Amygdala (tissue), 56 donors: ENCODE measurements at regions not wholly inside any gene's neighbourhood (a gene's known extent, or its start where the extent isn't known, plus 50 kb on each side); places are given as distances from the start of the nearest gene placed in this dataset.

Experiments used
- DNase-seq, 56 donors: peaks; one replicate each; lab custom pipeline; 2025; lab: John Stamatoyannopoulos, UW

DNA sequence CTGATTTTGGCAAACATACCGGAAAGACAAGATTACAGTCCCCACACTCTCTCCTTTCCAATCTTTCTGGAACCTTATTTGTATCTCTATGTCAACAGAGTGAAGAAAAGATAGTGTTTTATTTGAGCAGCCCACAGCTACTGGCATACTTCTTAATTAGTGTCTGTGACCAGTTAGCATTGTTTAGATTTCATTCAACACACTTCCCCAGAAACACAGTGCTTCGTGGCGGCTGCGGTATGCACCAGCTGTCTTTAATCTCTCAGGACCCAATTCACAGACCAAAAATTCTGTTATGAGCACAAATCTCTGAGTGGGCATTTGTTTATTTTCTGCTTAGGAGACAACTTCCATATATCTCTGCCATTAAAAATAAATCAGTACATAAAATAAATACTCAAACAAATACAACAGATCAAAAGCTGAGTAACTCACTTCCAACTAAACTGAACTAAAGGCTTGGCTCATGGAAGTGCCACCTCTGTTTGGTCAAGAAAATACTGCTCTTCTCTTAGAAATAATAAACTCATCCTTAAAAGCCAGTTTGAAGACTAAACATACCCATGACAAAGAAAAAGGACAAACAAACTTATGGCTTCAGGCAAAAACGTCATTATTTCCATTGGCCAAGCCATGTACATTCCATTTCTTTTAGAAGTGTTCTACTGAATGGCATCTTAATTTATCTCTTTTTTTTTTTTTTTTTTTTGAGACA, 392.4 kb downstream of the TXNL1 start:
- DNase-seq = peak in 2 of 56 donors; percentile 7 to 33

DNA sequence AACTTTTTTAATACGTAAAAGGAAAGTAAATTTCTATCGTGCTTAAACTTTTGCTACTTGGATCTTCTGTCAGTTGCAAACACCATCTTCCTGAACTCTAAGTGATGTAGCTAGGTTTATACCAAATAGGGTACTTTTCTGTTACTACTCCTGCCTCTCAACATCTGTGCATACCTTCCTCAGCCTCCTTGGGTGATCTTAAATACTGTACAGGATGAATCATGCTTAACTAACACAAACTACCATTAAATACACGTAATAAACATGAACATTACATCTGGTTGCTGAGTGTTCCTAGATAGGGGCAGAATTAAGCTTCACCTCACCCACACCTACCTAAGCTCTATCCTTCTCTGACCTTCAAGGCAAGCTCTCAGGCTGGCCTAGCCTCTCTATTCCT, 398.0 kb downstream of the TXNL1 start:
- no peak for DNase-seq

DNA sequence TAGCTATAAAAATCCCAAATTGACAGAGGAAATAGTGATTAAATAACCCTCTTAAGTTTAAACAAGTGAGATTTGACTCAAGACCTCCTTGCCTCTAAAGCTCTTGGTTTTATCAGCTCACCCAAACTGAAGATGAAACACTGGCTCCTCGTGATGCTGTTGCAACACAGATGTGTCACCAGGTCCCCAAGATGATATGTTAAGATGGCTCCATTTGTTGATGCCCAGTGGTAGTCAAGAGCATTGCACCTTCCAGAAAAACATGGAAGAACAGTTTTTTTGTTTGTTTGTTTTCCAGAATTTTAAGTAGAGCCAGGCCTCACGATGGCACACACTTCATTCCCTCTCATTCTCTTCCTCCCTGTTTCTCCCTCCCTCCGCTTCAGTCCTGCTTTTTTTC, 399.8 kb downstream of the TXNL1 start:
- DNase-seq = no peak

DNA sequence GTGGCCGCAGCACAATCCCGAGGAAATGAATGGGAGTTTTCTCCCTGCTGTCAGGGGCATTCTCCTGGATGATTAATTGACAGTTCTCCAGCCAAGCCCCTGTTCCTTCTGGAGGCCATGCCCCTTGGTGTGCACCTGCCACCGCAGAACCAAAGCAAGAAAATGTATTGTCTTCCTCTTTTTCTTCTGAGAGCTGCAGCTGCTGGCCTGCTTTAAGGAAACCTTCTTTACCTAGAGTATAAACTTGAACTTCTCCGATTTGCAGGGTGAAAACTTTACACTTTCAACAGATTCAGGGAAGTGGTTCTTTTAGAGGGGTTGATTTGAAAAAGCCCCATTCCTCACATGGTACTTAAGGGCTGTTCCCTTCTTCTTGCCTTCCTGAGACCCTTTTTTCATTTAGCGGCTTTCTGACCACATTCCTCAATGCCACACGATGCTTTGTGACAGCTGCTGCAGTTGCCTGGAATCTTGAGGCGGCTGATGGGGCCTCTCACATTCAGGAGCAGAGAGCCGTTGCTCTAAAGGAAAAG, 402.8 kb downstream of the TXNL1 start:
- no peak for DNase-seq

DNA sequence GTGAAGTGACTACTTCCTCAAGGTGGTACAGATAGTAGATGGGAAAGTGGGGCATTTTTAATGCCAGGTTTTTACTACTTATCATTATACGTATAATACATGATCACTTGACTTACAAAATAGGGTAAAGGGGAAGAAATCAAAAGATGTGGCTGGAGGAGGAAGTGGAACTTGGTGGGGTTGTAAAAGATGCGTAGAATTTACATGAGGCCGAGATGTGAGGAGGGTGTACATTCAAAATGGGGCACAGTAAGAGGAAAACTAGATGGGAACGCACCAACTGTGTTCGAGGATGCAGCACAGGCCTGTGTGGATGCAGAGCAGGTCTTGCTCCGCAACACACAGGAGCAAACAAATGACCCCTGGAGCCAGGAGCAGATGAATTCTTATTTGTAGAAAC, 403.3 kb downstream of the TXNL1 start:
- DNase-seq = no peak

DNA sequence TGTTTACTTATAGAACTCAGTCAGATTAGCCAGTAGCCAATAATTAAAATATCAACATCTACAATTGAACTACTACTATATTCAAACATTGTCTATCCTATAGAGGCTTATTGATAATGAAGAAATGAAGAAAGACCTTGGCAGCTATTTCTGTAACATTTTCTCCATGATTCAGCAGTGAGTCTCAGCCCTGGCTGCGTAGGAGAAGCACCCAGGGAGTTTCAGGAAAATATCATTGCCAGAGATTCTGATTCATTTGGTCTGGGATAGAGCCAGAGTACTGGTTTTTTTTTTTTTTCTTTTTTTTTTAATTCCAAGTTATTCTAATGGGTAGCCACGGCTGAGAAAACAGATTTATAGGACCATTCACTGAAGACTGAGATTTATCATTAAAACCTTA, 404.8 kb downstream of the TXNL1 start:
- DNase-seq = peak in 3 of 56 donors; percentile 1 to 10 (median 1)

DNA sequence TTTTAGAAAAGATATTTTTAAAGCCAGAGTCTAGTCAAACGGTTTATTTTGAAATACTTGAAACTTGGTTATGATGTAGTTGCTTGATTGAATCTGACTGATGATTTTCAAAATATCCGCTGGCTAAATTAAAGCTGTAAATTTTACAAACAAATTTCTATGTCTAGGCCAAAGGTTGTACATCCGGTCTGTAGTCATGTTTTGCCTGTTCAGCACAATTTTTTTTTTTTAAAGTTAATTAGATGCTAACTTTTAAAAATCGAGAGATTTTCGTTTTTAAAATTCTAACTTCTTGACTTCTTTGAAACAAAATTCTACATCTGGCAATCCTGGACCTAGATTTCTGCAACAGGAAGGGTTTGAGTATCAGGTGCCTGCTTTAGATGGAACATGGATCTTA, 412.4 kb downstream of the TXNL1 start:
- DNase-seq = no peak

DNA sequence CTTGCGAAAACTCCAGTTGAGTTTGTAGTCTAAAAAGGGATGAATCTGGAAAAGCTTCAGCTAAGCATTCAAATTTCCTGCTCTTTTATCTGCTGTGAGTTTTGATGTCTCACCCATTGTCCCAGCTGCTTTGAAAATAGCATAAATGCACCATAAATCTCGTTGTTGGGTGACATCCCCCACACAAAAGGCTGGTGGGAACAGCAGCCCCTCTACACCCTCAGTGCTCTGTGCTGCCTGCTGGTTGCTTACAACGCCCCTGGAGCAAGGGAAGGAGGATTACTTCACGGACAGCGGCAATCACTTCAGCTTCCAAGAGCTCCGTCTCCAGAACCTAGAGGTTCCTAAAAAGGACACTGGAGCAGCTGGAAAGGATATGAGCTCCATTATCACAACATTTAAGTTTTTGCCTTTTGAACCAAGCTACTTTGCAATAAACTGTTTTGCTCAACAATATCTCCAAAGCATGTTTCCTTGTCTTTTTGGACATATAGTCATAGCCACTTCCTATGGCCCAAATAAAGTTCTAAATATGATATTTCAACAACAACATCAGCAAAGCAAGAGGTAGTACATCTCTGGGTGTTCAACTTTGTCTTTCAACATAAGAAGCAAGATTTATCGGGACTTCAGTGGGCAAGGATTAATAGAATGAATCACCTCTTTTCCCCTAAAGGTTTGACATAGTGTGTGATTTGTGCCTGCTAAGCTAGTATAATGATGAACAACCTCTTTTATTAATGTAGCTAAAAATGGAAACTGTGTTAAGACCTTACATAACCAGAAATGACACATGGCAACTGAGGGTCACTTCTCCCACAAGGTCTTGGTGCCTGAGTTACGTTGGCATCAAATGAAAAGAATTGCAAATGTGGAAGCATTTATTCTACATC, 413.5 kb downstream of the TXNL1 start:
- DNase-seq = no peak

DNA sequence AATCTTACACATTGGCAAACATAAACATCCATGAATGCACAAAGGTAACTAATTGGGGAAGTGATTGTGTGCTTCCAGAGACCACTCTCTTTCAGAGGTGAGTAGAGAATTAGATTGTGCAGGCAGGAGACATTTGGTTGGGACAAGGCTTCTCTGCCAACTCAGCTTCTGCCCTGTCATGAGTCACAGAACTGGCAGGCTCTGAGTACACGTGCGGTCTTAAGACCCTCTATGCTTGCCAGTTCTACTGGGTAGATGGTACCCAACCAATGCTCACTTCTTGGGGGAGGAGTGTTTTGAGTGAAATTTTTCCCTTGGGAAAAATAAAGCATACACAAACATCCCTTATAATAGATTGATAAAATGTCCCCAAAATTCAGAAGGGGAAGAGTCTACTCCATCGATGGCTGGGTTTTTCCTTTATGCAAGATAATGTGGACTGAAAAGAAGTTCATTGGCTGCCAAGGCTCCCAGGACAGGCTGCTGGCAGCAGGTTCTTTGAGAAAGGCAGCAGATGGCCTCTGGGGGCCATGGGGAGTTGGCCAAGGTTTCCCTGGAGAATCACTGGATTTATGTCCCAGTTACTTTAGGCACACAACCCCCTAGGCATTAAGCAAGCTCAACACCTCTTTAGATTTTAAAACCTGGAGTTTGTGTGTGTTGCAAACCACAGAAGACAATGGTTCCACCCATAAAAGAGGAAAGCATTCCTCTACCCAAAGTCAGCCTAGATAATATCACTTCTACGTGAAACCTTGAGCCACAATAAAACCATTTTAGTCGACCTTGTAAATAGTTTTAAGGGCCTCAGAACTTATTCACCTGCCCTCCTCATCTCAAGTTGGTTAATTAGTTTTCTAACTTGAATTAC, 417.0 kb downstream of the TXNL1 start:
- no peak for DNase-seq

DNA sequence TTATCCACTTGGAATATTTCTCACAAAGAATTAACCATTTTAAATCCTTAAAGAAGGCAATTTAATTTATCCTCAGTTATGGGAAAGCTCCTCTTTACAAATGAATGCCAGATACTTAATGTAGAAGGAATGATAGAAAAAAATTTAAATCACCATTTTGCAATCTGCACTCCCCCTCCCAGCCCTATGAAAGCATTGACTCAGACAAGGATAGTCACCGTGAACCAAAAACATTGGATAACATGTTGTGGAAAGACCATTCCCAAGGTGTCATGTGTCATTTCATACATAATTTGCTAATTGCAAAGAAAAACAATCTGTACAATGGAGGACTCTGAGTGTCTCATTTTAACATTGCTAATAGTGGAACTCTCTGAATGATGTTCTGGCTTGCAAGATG, 421.0 kb downstream of the TXNL1 start:
- no peak for DNase-seq

DNA sequence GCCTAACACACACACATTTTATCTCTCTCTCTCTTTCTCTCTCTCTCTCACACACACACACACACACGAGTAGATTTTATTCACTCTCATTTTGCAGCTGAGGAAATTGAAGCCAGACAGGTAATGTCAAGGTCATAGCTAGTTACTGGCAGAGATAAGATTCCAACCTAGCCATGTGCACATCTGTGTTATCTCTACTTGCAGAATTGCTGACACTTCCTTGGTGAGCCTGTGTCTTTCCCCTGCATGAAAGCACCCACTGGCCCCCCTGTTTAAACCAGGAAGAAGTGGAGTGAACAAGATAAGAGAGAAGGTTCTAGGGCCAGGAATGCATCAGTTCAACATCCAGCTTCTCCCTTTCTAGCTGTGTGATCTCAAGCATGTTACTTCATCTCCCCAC, 423.7 kb downstream of the TXNL1 start:
- no peak for DNase-seq

DNA sequence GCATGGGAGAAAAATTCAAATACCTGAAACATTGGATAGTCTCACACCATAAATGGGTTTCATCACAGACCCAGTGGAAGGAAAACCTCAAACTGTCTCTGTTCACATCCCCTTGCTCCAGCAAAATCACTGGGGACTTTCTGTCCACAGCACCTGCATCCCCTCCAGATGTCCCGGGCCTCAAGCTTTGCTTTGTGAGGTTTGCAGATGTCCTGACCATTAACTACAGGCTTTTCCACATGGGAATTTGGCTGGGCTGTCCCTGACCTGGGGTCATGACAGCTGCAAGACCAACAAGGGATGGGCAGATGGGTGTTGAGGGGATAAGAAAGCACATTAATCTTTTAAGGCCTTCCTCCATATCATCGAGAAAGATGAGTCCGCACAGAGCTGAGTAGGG, 427.9 kb downstream of the TXNL1 start:
- DNase-seq = no peak

DNA sequence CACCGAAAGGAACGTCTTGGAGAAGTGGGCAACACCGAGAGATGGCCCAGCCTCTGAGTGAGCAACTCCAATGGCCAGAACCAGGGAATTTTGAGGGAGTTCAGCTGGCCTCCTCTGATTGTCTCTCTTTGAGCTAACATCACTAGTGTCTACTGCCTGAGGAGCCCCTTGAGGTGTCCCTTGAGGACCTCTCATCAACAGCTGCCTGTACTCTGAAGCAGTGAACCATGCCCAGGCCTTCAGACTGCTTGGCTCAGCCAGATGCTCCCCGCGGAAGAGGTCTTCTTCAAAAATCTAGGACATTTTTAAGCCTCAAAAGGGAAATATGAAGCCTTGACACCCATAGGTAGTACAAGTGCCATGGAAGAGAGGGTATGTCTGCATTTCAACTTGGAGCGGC, 430.4 kb downstream of the TXNL1 start:
- DNase-seq = no peak

DNA sequence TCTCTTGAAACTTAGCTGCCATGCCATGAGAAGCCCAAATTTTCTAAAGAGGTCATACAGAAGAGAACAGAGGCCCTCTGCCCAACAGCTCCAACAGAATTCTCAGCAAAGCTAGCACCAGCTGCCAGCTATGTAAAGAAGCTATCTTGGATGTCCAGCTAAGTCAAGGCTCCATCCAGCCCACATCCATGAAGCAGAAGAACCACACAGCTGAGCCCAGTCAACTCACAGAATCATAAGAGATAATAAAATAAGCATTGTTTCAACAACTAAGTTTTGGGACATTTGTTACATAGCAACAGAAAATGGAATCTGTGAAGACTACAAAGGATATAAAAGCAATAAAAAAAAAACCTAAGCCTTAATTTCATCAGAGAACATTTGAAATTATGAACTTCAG, 434.3 kb downstream of the TXNL1 start:
- no peak for DNase-seq

DNA sequence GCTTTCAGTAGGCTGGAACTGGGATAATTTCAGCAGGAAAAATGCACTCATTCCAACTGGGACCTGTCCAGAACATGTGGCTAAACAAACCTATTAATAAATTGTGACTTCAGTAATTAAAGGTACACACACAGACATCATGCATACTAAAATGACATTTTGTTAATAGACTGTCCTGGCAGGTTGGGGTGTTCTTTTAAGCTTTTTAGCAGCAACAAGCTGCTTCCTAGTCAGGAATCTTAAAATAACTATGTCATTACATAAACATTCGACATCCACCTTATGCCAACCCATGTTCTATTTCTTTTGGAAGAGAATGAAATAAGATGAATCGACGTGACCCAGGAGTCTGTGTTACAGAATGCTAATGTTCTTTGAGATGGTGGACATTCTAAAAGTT, 435.7 kb downstream of the TXNL1 start:
- DNase-seq = no peak

DNA sequence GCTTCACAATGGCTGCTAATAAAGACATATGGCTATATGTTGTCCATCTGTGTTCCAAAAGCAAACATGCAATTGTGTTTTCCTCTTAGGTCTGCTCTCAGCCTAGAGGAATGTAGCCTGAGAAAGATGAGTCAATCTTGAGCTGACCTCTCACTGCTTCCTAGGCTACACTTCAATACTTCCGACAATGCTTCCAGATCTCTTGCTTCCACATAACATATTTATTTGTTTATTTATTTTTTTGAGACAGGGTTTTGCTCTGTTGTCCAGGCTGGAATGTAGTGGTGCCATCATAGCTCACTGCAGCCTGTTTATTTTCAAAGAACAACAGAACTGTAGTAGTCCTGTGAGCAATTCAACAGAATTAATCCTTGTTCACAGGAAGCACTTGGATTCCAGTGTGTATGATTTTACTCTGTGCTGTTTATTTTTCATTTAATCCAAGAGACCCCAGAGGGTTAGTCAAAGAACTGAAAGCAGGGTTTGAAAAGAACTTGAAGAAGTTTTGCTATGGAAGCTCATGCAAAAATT, 437.9 kb downstream of the TXNL1 start:
- DNase-seq = no peak

DNA sequence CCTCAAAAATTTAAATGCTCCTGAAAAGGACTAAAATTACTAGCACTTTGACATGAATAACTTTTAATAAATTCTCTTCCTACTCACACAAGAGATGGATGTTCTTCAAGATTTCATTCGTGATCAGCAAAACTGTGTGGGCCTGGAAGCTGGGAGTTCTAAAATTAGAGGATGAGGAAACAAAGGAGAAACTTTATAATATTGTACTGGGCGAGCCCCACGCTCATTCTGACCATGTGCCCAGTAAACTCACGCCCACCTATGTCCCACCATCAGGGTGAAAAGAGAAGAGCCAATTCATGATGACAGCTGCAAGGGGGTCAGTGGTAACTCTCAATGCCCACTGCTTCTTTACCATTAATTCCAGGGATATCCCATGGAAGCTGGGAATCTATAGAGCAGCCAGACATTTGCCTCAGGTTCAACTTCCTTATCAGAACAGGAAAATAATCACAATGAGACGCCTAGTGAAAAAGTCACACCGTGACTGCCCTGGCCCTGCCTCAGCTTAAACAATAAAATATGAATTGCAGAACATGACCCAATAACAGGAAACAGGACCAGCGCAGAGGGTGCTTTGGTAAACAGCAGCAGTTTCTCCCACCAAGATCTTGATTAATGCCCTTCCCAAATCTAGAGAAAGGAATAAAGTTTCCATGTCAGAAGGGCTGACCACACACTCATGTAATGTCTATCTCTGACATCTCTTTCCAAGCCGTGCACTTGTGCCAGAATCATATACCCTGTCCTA, 438.6 kb downstream of the TXNL1 start:
- DNase-seq = no peak

DNA sequence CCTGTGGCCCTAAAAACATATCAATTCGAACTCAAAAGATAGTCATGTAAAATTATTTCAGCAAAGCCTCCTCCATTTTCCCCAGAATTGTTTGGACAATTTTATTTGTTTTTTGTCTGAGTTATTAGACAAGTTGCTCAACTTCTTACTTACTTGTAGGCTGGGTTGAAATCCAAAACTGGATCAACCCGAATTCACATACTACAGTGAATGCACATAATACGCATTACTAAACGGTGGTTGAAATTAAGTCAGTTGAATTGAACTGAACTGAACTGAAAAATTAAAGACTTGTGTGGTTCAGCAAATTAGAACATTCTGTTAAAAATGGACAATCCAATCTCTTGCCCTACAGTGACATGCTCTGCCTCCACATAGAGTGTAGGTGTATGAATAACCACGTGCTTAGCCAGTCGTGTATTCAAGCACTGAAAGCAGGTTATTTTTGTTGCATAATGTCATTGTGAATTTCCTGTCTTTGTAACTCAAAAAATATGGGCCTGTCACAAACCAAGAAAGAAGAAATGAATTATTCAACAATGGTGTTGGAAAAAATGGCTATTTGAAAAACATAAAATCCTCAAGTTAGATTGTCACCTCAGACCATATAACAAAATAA, 441.0 kb downstream of the TXNL1 start:
- no peak for DNase-seq

DNA sequence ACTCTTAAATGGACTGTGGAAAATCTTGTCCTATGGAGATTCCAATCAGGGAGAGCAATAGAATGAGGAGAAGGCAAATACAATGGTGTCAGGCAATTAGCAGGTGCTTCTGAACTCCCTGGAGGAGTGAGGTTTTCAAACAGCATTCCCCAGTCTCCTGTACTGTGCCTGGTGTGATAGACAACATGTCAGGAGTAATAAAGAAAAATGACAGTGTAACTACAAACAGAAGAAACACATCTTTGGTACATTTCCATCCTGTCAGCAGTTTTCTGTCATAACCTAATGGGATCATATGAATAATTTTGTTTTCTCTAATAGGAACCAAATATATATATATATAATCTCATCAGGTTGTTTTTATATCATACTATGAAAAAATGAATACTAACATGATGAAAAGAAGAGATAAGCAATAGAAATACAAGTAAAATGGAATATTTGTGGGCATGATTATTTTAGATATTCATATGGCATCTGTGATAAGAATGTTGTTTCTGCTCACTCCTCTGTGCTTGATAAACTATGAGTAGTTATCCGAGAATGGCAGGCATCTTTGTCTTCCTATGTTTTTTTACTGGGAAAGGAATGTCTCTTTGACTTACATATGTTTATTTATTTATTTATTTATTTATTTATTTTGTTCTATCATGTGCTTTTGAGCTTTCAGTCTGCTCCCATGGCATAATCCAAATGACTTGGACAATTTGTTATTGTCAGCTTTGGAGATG, 441.7 kb downstream of the TXNL1 start:
- no peak for DNase-seq
